Fibroblast of mammary gland (primary cell): ENCODE measurements at regions not wholly inside any gene's neighbourhood (a gene's known extent, or its start where the extent isn't known, plus 50 kb on each side); places are given as distances from the start of the nearest gene placed in this dataset.
A peak's percentile ranks its signal among the peaks of the same experiment; 100 is the strongest.

Source experiments
- DNase-seq: peaks from one replicate; pipeline ENCODE4 v3.0.0-alpha.2; 2010; ENCODE audit warnings: low read depth
- H3K4me3 ChIP-seq: 2 replicates; pipeline ENCODE4 v1.5.1; 2011; ENCODE audit warnings: low read depth, mild to moderate bottlenecking, low read length, moderate library complexity; ENCODE audit not compliant: control insufficient read depth
- TF ChIP-seq, protein P1 (sequence below): conservative IDR thresholded peaks from 2 replicates; pipeline ENCODE4 v1.5.1; 2011; ENCODE audit warnings: low read depth, low read length, inconsistent platforms; ENCODE audit not compliant: control insufficient read depth, insufficient read depth

GRCh38 chr21:28561772-28562171 is 430.9 kb downstream of the LTN1 start:
- H3K4me3 ChIP-seq: no peak overlapping the region
- DNase-seq: no peak
- TF ChIP-seq, protein P1, sequence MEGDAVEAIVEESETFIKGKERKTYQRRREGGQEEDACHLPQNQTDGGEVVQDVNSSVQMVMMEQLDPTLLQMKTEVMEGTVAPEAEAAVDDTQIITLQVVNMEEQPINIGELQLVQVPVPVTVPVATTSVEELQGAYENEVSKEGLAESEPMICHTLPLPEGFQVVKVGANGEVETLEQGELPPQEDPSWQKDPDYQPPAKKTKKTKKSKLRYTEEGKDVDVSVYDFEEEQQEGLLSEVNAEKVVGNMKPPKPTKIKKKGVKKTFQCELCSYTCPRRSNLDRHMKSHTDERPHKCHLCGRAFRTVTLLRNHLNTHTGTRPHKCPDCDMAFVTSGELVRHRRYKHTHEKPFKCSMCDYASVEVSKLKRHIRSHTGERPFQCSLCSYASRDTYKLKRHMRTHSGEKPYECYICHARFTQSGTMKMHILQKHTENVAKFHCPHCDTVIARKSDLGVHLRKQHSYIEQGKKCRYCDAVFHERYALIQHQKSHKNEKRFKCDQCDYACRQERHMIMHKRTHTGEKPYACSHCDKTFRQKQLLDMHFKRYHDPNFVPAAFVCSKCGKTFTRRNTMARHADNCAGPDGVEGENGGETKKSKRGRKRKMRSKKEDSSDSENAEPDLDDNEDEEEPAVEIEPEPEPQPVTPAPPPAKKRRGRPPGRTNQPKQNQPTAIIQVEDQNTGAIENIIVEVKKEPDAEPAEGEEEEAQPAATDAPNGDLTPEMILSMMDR: no peak

GRCh38 chr21:28554660-28555475 is 437.8 kb downstream of the LTN1 start:
- no peak for DNase-seq
- H3K4me3 ChIP-seq: no peak overlapping the region
- TF ChIP-seq, protein P1: no peak

DNA sequence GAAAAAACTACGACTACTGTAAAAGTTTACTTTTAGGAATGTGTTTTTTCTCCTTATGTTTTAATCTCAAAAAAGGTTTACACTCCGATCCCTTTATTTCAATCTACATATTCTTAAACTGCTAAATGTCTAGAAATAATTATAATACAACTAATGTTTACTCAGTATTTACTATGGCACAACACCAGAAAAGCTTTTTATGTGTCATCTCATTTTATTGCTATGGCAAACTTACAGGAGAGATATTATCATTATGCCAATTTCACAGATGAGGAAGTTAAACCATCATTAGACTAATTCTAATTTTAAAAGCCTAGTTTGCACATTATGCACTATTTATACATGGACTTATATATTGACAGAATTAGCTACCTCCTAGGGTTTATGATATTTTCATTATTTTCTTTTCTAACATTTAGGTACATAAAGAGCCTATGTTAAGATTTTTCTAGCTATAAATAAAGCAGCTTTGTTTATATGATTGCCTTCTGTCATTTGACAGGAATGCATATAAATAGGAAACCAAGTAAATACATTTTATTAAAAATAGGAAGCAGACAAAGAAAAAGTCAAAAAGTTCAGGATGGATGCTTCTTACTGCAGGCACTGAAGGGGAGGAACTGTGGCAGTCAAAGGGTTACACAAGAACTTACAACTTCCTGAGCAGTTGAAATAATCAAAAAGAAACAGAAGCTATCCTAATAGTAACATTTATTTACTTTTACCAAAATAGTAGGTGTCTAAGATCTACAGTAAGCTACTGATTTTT is 442.4 kb downstream of the LTN1 start:
- peak; percentile 28 for DNase-seq
- TF ChIP-seq, protein P1: no peak
- H3K4me3 ChIP-seq: no peak overlapping the region

DNA sequence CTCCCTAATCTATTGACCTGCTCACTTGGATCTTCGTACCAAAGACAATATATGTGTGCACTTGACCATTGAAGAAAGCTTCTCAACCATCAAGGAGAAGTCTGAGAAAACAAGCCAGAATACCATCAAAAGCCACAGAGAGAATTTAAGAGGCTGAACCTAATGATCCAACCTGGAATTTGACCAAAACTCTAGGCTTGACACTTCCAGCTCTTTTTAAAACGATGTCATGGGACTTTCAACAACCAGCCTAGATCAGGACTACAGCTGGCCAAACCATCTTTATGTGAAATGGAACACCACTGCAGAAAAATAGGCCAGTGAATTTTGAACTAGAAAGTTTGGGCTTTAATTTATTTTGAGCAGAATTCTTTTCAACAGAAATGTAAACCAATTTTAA is 444.4 kb downstream of the LTN1 start:
- H3K4me3 ChIP-seq: no peak overlapping the region
- TF ChIP-seq, protein P1: no peak
- DNase-seq: peak; percentile 44

GRCh38 chr21:28547766-28548165 is 444.9 kb downstream of the LTN1 start:
- no peak for DNase-seq
- TF ChIP-seq, protein P1: no peak
- H3K4me3 ChIP-seq: no peak overlapping the region

- H3K4me3 ChIP-seq: no peak overlapping the region
- TF ChIP-seq, protein P1: no peak
- DNase-seq: peak; percentile 48
These were observed 448.7 kb downstream of the LTN1 start for GRCh38 chr21:28543975-28544374.
